ENCODE measurements at regions not wholly inside any gene's neighbourhood (a gene's known extent, or its start where the extent isn't known, plus 50 kb on each side); places are given as distances from the start of the nearest gene placed in this dataset.
"Not testable (repeated sequence)": the region's sequence is repeated elsewhere in the genome, so short reads cannot be mapped to it uniquely, and the experiment has no call there.

DNA sequence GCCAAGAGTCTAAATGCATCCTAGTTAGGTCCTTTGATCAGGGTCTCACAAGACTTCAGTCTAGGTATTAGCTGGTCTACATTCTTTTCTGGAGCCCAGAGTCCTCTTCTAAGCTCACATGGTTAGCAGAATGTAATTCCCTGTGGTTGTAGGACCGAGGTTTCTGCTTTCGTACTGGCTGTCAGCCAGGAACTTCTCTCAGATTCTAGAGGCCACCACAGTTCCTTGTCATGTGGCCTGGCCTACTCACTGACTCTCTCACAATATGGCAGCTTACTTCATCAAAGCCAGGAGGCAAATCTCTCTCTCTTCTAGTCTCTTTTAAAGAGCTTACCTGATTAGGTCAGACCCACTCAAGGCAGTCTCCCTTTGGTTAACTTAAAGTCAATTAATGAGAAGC, 82.9 kb downstream of the POU4F1 start:
- no peak overlapping the region for H2AFZ ChIP-seq (replicated peaks)

DNA sequence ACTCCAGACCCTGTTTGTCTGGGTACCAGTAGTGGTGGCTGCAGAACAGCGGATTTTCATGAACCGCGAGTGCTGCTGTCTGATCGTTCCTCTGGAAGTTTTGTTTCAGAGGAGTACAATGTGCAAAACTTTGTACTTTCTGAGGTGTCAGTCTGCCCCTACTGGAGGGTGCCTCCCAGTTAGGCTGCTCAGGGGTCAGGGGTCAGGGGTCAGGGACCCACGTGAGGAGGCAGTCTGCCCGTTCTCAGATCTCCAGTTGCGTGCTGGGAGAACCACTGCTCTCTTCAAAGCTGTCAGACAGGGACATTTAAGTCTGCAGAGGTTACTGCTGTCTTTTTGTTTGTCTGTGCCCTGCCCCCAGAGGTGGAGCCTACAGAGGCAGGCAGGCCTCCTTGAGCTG, 84.9 kb downstream of the POU4F1 start:
- H3K4me1 Mint-ChIP-seq = not testable (repeated sequence)

More for the DNA sequence above, 82.9 kb downstream of the POU4F1 start:
- no peaks in the 10 kb centered on the region for H3K27me3 Mint-ChIP-seq (ENCODE audit: insufficient read depth, low read depth)
- H3K27me3 ChIP-seq = no peaks in the 10 kb centered on the region
- H3K9me3 Mint-ChIP-seq = peaks cover 19% of the 10 kb centered on the region
- no peaks in the 10 kb centered on the region for H3F3A ChIP-seq (ENCODE audit: low read depth)
- no peaks in the 10 kb centered on the region for H3K4me1 ChIP-seq
- no peaks in the 10 kb centered on the region for H3K79me2 ChIP-seq (ENCODE audit: low read depth)
- no peaks in the 10 kb centered on the region for H4K20me1 ChIP-seq (ENCODE audit: low read depth)
- H3K4me3 Mint-ChIP-seq = no peak overlapping the region
- no peaks in the 10 kb centered on the region for H3K4me1 Mint-ChIP-seq
- H3K27ac Mint-ChIP-seq = no peak overlapping the region
- H3K36me3 ChIP-seq = no peaks in the 10 kb centered on the region
- no peak for DNase-seq (ENCODE audit: low spot score)
- H3K4me2 ChIP-seq = no peak overlapping the region
- H3K27ac ChIP-seq = no peak overlapping the region
- H3K9me3 ChIP-seq (ENCODE audit: low read depth) = no peaks in the 10 kb centered on the region
- no peak for TF ChIP-seq EZH2 (IDR thresholded peaks at IDR 0.05)
- no peak for TF ChIP-seq EZH2phosphoT487 (IDR thresholded peaks at IDR 0.05)
- no peak for TF ChIP-seq CTCF (IDR thresholded peaks at IDR 0.05)
- no peak overlapping the region for H3K4me3 ChIP-seq
- H3K36me3 Mint-ChIP-seq = peaks cover 2% of the 10 kb centered on the region
- H3K9ac ChIP-seq = no peak overlapping the region

GRCh38 chr13:78499802-78500201, 103.5 kb downstream of the POU4F1 start:
- DNase-seq (ENCODE audit: low spot score) = peak; percentile 45
- Histone ChIP-seq H3K4me2 (no peak overlapping the region), H3K4me3 (no peak overlapping the region), H3K9ac (no peak overlapping the region), H3K79me2 (ENCODE audit: low read depth) (no peaks in the 10 kb centered on the region), H3K9me3 (ENCODE audit: low read depth) (no peaks in the 10 kb centered on the region), H4K20me1 (ENCODE audit: low read depth) (no peaks in the 10 kb centered on the region), H3K27ac (no peak overlapping the region), H2AFZ (replicated peaks) (no peak overlapping the region), H3K27me3 (no peaks in the 10 kb centered on the region), H3K4me1 (peaks cover 6% of the 10 kb centered on the region), H3F3A (ENCODE audit: low read depth) (no peaks in the 10 kb centered on the region), H3K36me3 (no peaks in the 10 kb centered on the region)
- Mint-ChIP-seq H3K36me3 (no peaks in the 10 kb centered on the region), H3K4me1 (peaks cover 27% of the 10 kb centered on the region), H3K27ac (peak overlapping the region; percentile 4), H3K9me3 (no peaks in the 10 kb centered on the region), H3K27me3 (ENCODE audit: insufficient read depth, low read depth) (peaks cover 7% of the 10 kb centered on the region), H3K4me3 (peak overlapping the region; percentile 2)
- no peak for TF ChIP-seq EZH2phosphoT487 (IDR thresholded peaks at IDR 0.05)
- no peak for TF ChIP-seq CTCF (IDR thresholded peaks at IDR 0.05)
- no peak for TF ChIP-seq EZH2 (IDR thresholded peaks at IDR 0.05)

More for the DNA sequence above, 84.9 kb downstream of the POU4F1 start:
- not testable (repeated sequence) for H3K4me3 Mint-ChIP-seq; H2AFZ ChIP-seq (replicated peaks); H3K27ac Mint-ChIP-seq; H3K9me3 ChIP-seq (ENCODE audit: low read depth); H3K27me3 Mint-ChIP-seq (ENCODE audit: insufficient read depth, low read depth); H4K20me1 ChIP-seq (ENCODE audit: low read depth); DNase-seq (ENCODE audit: low spot score); H3K9ac ChIP-seq; H3K4me2 ChIP-seq; H3K27ac ChIP-seq; H3K79me2 ChIP-seq (ENCODE audit: low read depth); H3K36me3 Mint-ChIP-seq; H3K4me1 ChIP-seq; H3K36me3 ChIP-seq; H3K4me3 ChIP-seq; H3F3A ChIP-seq (ENCODE audit: low read depth); H3K27me3 ChIP-seq
- peaks cover 19% of the 10 kb centered on the region for H3K9me3 Mint-ChIP-seq

GRCh38 chr13:78497702-78498355, 105.5 kb downstream of the POU4F1 start:
- Histone ChIP-seq H3K9me3 (ENCODE audit: low read depth) (no peaks in the 10 kb centered on the region), H2AFZ (replicated peaks) (no peak overlapping the region), H3K9ac (no peak overlapping the region), H3F3A (ENCODE audit: low read depth) (no peaks in the 10 kb centered on the region), H3K27ac (no peak overlapping the region), H3K4me1 (peaks cover 6% of the 10 kb centered on the region), H4K20me1 (ENCODE audit: low read depth) (no peaks in the 10 kb centered on the region), H3K27me3 (no peaks in the 10 kb centered on the region), H3K4me2 (no peak overlapping the region), H3K4me3 (no peak overlapping the region), H3K79me2 (ENCODE audit: low read depth) (no peaks in the 10 kb centered on the region), H3K36me3 (no peaks in the 10 kb centered on the region)
- H3K36me3 Mint-ChIP-seq = no peaks in the 10 kb centered on the region
- H3K9me3 Mint-ChIP-seq = peaks cover under 1% of the 10 kb centered on the region
- no peak for DNase-seq (ENCODE audit: low spot score)
- TF ChIP-seq EZH2phosphoT487 (IDR thresholded peaks at IDR 0.05) = no peak
- no peak for TF ChIP-seq EZH2 (IDR thresholded peaks at IDR 0.05)
- TF ChIP-seq CTCF (IDR thresholded peaks at IDR 0.05) = no peak
- no peak overlapping the region for H3K27ac Mint-ChIP-seq
- no peak overlapping the region for H3K4me3 Mint-ChIP-seq
- H3K27me3 Mint-ChIP-seq (ENCODE audit: insufficient read depth, low read depth) = peaks cover 7% of the 10 kb centered on the region
- H3K4me1 Mint-ChIP-seq = peaks cover 27% of the 10 kb centered on the region

Measured in neural progenitor cell (in vitro differentiated cells).